Mesothelial cell of epicardium (in vitro differentiated cells): ENCODE measurements at regions not wholly inside any gene's neighbourhood (a gene's known extent, or its start where the extent isn't known, plus 50 kb on each side); places are given as distances from the start of the nearest gene placed in this dataset.

ENCODE experiments used
- DNase-seq, 2 experiments: peaks; one replicate each; pipeline ENCODE4 v3.0.0; 2021; ENCODE audit warnings: low spot score in 2 of 2; ENCODE audit not compliant: unreplicated experiment in 2 of 2
- H3K27ac Mint-ChIP-seq: 2 replicates; pipeline ENCODE4 v1.8.0; 2021; ENCODE audit warnings: mixed read lengths
- H3K27me3 Mint-ChIP-seq: 2 replicates; pipeline ENCODE4 v1.8.0; 2021; ENCODE audit warnings: low read depth, mixed read lengths
- H3K36me3 Mint-ChIP-seq: 2 replicates; pipeline ENCODE4 v1.8.0; 2021; ENCODE audit warnings: mixed read lengths
- H3K4me1 Mint-ChIP-seq: 2 replicates; pipeline ENCODE4 v1.8.0; 2021; ENCODE audit warnings: mixed read lengths
- H3K4me3 Mint-ChIP-seq: 2 replicates; pipeline ENCODE4 v1.8.0; 2021; ENCODE audit warnings: mild to moderate bottlenecking, moderate library complexity, mixed read lengths
- H3K9me3 Mint-ChIP-seq: 2 replicates; pipeline ENCODE4 v1.8.0; 2021; ENCODE audit warnings: mixed read lengths
- CTCF ChIP-seq: fragments of 200-600 bp; sonication (generic); IDR thresholded peaks from one replicate; pipeline ENCODE4 v1.5.0; 2021; ENCODE audit warnings: antibody characterized with exemption; ENCODE audit not compliant: unreplicated experiment

DNA sequence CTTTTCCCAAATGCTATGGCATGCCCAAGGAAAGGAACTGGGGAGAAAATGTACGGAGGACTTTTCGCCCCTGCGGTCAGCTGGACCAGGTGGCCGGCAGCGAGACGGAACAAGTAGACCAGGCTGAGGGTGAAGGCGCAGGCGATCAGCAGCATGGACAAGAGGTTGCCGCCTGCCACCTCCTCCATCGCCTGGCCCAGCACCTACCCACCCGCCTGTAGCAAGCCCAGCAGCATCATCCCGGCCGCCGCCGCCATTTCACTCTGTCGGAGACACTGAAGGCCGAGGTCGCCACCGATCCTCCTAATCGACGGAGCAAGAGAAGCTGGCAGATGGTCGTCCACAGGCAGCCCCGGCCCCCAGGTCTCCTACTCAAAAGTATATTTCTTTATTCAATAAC, 1046.3 kb upstream of the GBE1 start:
- Mint-ChIP-seq H3K9me3 (peaks cover 13% of the 10 kb centered on the region), H3K36me3 (no peaks in the 10 kb centered on the region), H3K27ac (no peak overlapping the region), H3K4me1 (no peaks in the 10 kb centered on the region), H3K27me3 (no peaks in the 10 kb centered on the region), H3K4me3 (no peak overlapping the region)
- no peak for TF ChIP-seq CTCF
- no peak for DNase-seq

GRCh38 chr3:82802501-82802900, 1041.1 kb upstream of the GBE1 start:
- TF ChIP-seq CTCF, result no peak
- Mint-ChIP-seq H3K4me1 (no peaks in the 10 kb centered on the region), H3K36me3 (no peaks in the 10 kb centered on the region), H3K9me3 (no peaks in the 10 kb centered on the region), H3K27me3 (no peaks in the 10 kb centered on the region), H3K4me3 (no peak overlapping the region), H3K27ac (no peak overlapping the region)
- DNase-seq, result no peak

DNA sequence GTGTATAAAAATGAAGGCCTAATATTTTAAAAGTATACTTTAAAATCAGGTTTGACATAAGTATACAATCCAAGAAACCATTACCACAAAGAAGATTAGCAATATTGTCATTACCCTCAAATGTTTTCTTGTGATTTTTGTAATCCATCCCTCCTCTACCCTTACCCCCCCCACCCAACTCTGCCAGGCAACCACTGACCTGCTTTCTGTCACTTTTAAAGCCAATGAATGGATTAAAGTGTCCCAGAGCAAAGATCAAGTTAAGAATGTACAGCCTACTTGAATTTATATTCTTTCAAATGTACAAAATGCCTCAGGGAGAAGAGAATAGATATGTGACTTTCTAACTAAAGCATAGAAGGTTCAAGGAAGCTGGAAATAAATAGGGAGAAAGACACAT, 1038.8 kb upstream of the GBE1 start:
- H3K36me3 Mint-ChIP-seq, result no peaks in the 10 kb centered on the region
- no peak for TF ChIP-seq CTCF
- H3K4me3 Mint-ChIP-seq, result no peak overlapping the region
- DNase-seq, result no peak
- no peaks in the 10 kb centered on the region for H3K9me3 Mint-ChIP-seq
- no peak overlapping the region for H3K27ac Mint-ChIP-seq
- no peaks in the 10 kb centered on the region for H3K27me3 Mint-ChIP-seq
- H3K4me1 Mint-ChIP-seq, result no peaks in the 10 kb centered on the region

- no peak overlapping the region for H3K4me3 Mint-ChIP-seq
- no peaks in the 10 kb centered on the region for H3K4me1 Mint-ChIP-seq
- TF ChIP-seq CTCF, result no peak
- no peak overlapping the region for H3K27ac Mint-ChIP-seq
- DNase-seq, result no peak
- no peaks in the 10 kb centered on the region for H3K27me3 Mint-ChIP-seq
- H3K9me3 Mint-ChIP-seq, result no peaks in the 10 kb centered on the region
- no peaks in the 10 kb centered on the region for H3K36me3 Mint-ChIP-seq
Observed at GRCh38 chr3:82796765-82797164, 1035.3 kb upstream of the GBE1 start.

DNA sequence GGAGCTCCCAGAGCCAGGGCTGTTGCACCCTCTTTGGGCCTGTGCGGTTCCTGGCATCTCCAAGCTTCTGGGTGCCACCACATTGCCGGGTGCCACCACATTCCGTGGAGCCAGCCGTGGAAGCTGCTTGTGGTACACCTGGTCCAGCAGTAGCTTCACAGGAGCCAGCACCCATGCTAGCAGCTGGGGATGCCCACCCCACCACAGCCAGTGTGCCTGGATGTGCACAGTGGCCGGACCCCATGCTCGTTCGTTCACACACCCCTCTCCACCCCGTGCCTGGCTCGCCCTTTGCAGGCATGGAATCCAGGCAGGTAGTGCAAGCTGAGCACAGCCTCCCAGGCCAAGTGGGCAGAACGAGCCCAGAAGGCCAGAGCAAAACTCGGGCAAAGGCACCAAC, 1029.8 kb upstream of the GBE1 start:
- H3K36me3 Mint-ChIP-seq, result no peaks in the 10 kb centered on the region
- DNase-seq, result no peak
- no peaks in the 10 kb centered on the region for H3K9me3 Mint-ChIP-seq
- TF ChIP-seq CTCF, result no peak
- H3K4me1 Mint-ChIP-seq, result no peaks in the 10 kb centered on the region
- no peak overlapping the region for H3K4me3 Mint-ChIP-seq
- H3K27ac Mint-ChIP-seq, result no peak overlapping the region
- no peaks in the 10 kb centered on the region for H3K27me3 Mint-ChIP-seq
